ENCODE measurements at regions not wholly inside any gene's neighbourhood (a gene's known extent, or its start where the extent isn't known, plus 50 kb on each side); places are given as distances from the start of the nearest gene placed in this dataset.

GRCh38 chr1:176271572-176271971, 64.5 kb upstream of the COP1 start:
- Mint-ChIP-seq H3K9me3 (ENCODE audit: unreplicated experiment) (no peaks in the 10 kb centered on the region), H3K4me1 (ENCODE audit: insufficient read depth, unreplicated experiment) (peaks cover 6% of the 10 kb centered on the region), H3K36me3 (ENCODE audit: insufficient read depth, unreplicated experiment) (no peaks in the 10 kb centered on the region), H3K27me3 (ENCODE audit: insufficient read depth, unreplicated experiment) (no peaks in the 10 kb centered on the region), H3K27ac (ENCODE audit: low read depth, unreplicated experiment) (no peak overlapping the region), H3K4me3 (ENCODE audit: unreplicated experiment) (no peak overlapping the region)
- intact Hi-C loops (cut with micrococcal nuclease), result no loop called here
- no peak for TF ChIP-seq CTCF (IDR thresholded peaks at IDR 0.05; ENCODE audit: unreplicated experiment)
- BruUV-seq (replicated peaks), result no TSS peak
- ChIA-PET CTCF (interaction anchor here (1.2 kb wide), 1 partner anchor 27 kb away, joined by 4 read pairs; no protein-coding TSS in a partner anchor), POLR2A (interaction anchor here (0.6 kb wide), 1 partner anchor 20 kb away, joined by 3 read pairs; no protein-coding TSS in a partner anchor)
- no peak for DNase-seq (ENCODE audit: unreplicated experiment)

Data from MCF 10A (cell line).